HG03469 (cell line): ENCODE measurements at regions not wholly inside any gene's neighbourhood (a gene's known extent, or its start where the extent isn't known, plus 50 kb on each side); places are given as distances from the start of the nearest gene placed in this dataset.

ENCODE experiments used
- ATAC-seq: cut with Tn5 transposase; IDR thresholded peaks from one replicate; pipeline ENCODE4 v1.9.1; 2021; ENCODE audit warnings: mild to moderate bottlenecking, moderate library complexity, moderate number of reproducible peaks; ENCODE audit not compliant: unreplicated experiment

- ATAC-seq, result no peak
Observed at GRCh38 chr1:184267747-184268146, 119.1 kb upstream of the C1orf21 start.

DNA sequence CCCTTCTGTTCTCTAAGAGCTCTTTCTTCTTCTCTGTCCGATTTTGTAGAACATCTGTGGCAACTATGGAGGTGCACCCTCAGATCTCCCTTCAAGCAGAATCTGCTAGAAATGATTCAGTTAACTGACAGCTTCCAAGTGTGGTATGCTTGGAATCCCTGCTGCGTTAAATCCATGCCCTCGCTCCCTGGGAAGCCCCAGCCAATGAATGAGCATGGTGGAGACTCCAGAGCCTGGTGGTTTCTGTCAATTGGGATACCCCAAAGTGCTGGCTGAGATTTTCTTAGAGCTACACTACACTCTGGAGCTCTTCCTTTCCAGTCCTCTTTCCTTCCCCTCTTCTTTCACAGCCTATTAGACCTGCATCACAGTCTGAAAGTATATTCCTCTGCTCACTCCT is 116.3 kb upstream of the C1orf21 start:
- ATAC-seq, result no peak

GRCh38 chr1:184272175-184272866 is 114.5 kb upstream of the C1orf21 start:
- no peak for ATAC-seq

- ATAC-seq, result no peak
Observed at GRCh38 chr1:184276416-184276815, 110.4 kb upstream of the C1orf21 start.

- ATAC-seq, result no peak
Observed at GRCh38 chr1:184279911-184280458, 106.8 kb upstream of the C1orf21 start.

GRCh38 chr1:184283999-184284398 is 102.8 kb upstream of the C1orf21 start:
- ATAC-seq, result no peak

GRCh38 chr1:184284900-184285299 is 101.9 kb upstream of the C1orf21 start:
- ATAC-seq, result no peak

GRCh38 chr1:184285401-184286087 is 101.3 kb upstream of the C1orf21 start:
- no peak for ATAC-seq

GRCh38 chr1:184287001-184287400 is 99.8 kb upstream of the C1orf21 start:
- ATAC-seq, result no peak

DNA sequence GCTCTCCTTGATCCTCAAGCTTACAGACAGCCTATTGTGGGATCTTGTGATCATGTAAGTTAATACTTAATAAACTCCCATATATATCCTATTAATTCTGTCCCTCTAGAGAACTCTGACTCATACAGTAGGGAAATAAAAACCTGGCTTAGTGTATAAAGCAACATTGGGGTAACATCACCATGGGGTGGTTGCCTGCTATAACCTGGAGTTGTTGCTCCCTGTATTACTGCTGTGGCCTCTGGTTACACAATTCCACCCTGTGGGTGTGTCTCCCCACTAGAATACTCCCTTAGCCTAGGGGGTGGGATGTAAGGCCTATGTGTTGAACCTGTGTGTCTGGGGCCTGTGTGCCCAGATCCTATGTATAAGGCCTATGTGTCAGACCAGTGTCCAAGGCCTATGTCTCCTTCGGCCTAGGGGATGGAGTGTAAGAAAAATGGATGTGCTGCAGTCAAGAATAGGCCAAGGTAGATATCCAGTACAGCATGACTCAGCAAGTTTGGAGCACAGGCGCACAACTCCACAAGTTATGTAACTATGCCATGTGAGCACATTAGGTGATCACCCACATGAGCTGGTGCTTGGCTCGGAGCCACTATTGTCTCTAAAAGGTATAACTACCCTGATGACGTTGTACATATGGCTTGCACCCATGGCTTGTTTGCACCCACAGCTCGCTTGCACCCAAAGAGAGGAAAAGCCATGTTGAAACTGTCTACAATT is 96.8 kb upstream of the C1orf21 start:
- no peak for ATAC-seq

- no peak for ATAC-seq
Observed at GRCh38 chr1:184291701-184292100, 95.1 kb upstream of the C1orf21 start.

DNA sequence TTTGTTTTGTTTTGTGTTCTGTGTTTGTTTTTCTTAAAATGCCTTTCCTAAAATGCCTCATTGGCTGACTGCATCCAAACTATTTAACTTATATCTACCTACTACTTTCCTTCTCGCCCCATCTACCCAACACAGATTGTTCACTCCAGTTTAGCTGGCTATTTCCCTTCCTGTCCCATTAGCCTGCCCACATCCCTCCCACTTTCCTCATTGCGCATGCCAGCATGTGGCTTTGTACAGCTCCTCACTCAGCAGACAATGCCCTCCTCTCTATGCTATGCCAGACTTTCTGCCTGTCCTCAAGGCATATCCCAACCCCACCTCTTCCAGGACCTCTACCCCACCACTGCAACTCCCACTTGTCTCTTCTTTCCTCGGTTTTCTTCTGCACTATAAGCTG is 94.7 kb upstream of the C1orf21 start:
- ATAC-seq, result no peak

DNA sequence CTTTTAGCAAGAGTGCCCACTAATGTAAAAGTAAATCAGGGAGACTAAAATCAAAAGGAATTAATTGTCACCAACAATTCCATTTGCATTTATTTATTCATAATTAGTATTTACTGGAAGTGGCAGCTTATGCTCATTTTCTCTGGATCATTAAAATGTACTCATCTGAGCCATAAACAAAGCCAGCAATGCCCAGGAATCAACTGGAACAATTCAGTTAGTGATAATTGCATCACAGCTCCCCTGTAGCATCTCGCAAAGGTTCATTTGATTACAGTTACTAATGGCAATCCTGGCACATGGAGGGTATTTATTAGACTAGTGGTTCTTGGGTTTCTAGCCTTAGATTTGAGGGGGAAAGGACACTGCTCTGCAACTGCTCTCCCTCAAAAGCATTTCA is 92.7 kb upstream of the C1orf21 start:
- no peak for ATAC-seq

DNA sequence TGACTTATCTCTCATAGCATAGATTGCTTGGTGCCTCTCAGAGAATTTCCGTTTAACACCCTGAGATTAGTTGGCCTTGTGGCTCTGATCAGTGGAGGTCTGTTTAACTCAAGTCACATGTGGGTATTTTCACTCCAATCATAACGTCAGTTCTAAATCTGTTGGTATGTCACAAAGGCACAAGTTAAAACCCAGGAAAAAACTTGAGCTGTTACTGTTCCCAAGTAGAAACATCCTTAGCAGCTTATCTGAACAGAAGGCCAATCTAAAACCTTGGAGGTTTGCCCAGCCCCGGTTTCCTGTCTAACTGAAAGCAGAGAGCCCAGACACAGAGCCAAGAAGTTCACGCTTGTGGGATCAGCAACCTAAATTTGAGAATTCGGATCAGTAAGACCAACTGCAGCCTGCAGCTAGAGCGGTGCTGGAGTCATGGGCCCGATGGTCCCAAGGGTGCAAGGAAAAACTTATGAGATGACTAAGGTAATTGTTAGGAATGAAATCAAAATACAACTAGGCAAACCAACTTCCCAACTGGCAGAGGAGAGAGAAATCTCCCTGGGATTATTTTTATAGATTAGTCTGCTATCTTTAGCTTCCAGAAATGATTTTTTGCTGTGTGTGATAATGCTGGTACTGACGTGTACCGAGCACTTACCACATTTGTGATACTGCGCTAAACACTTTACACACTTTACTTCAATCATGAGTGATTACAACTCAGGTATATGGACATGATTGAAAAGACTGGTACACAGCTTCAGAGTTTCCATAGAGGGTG is 90.2 kb upstream of the C1orf21 start:
- ATAC-seq, result no peak

DNA sequence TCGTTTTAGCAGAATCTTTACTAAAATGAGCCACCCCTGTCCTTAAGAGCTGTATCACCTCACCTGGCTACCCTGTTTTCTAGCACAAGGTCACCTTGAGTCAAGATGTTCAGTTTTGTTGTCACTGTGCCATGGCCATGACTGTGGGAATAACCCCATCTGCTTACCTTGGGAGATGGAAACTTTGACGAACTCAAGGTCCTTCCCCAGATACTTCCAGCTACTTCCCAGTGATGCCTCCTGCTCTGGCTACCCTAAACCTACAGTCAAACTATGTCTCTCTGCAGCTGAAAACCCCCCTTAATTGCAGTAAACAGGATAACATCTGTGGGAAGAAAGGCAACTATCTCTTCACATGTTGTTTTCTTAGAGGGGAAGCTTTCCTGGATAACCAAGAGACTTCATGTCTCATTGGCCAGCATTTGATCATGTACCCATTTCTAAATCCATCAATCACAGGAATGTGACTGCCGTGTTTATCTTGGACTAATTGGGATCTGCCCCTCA is 89.5 kb upstream of the C1orf21 start:
- ATAC-seq, result no peak

- no peak for ATAC-seq
Observed at GRCh38 chr1:184298440-184299405, 88.1 kb upstream of the C1orf21 start.

- ATAC-seq, result no peak
Observed at GRCh38 chr1:184299406-184299790, 87.4 kb upstream of the C1orf21 start.

GRCh38 chr1:184299796-184300195 is 87.0 kb upstream of the C1orf21 start:
- no peak for ATAC-seq

DNA sequence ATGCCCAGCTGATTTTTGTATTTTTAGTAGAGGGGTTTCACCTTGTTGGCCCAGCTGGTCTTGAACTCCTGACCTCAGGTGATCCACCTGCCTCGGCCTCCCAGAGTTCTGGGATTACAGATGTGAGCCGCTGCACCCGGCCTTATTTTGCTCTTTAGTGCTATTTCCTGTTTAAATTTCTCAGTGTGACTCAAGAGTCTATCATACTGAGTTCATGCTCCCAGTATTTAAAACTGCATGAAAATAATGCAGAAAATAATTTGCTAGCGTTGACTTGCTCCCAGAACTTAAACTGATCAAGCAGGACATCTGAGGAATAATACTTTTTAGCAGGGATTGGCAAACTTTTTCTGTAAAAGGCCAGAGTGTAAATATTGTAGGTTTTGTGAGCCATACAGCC is 86.4 kb upstream of the C1orf21 start:
- no peak for ATAC-seq

DNA sequence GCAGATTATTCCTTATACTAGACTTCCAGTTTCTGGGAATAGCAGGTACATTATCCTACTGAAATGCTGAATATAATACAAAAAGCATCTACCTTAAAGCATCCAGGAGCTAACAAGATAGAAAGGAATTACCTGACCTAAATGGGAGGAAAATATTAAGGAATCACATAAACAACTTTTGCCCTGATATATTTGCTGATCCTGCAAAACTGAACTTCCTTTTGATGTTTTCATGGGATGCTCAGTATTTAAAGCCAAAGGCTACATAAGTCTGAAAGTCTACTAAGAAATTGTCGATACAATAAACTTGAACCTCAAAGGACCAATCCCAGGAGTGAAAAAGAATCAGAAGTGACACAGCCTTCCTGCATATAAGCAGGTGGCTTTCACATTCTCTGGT is 85.6 kb upstream of the C1orf21 start:
- ATAC-seq, result no peak
